Stimulated activated CD8-positive, alpha-beta memory T cell treated with anti-CD3 and anti-CD28 coated beads, Interleukin-2, amount 100 ng/mL, for 1 hour (primary cell): ENCODE measurements at regions not wholly inside any gene's neighbourhood (a gene's known extent, or its start where the extent isn't known, plus 50 kb on each side); places are given as distances from the start of the nearest gene placed in this dataset.
"Not testable (repeated sequence)": the region's sequence is repeated elsewhere in the genome, so short reads cannot be mapped to it uniquely, and the experiment has no call there.

Source experiments
- DNase-seq, 2 donors: peaks; one replicate each; pipeline ENCODE4 v3.0.0-alpha.2; 2020; ENCODE audit warnings: low read depth in 2 of 2

DNA sequence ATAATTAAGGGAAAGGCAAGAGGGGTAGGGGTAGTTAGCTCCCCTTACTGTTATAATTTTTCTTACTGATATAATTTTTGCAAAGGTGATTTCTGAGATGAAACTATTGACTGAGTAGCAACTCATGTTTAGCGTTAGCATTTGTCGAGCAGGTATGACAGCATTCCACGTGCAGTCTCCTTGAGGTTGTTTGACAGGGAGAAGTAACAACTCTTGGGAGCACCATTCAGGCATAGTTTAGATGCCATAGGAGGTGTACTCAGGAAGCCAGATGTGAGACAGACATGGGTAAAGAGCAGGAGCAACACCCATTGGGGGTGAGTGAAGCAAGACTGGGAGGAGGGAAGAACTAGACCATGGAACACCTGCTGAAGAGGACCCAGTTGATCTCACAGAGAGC lies 96.6 kb upstream of the KLF6 start:
- no peak for DNase-seq

DNA sequence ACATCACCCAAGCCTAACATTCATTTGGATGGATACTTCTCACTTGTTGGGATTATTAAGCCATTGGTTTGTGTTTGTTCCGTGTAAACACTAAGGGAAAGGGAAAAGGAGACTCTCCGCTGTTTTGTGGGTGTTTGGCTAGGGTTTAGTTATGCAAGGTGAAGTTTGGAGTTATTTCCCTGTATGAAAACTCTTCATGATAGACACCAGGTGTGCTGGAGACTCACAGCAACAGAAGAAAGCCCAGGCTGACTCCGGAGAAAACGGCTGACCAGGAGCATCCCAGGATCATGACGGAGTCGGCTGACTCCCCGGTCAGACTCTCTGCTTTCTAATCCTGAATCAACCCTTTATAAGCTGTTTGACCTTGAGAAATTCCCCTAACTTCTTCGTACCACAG lies 94.1 kb upstream of the KLF6 start:
- no peak for DNase-seq

DNA sequence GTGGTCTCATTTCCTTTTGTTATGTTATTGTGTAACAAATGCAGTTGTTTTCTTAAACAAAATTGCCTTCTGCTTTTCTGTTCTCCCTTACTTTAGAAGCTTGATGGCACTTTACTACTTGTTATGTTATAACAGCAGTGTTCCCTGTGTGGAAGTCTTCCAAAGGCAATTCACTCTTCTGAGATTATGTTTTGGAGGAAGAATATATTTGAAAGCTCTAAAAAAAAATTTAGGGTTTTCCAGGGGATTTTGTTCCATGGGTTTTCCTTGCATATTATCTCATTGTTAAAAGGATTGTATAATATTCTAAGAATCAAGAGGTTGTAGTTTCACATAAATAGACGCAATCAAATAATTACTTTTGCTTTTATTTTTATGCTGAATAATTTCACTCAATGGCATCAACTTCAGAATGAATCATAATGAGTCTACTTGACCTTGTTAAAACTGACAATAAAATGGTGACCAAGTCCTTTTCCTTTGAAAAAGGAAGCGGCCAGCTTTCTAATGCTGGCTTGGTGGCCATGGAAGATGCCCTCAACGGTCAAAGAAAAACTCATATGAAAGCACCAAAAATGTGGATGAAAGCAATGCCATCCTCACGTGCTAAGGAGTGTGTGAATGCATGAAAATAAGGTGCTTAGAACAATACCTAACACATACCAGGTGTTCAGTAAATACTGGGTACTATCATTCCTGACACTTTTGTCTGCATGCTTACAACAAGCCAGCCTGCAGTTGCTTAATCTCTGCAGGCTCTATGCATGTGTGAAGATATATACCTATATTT lies 92.4 kb upstream of the KLF6 start:
- DNase-seq = no peak

GRCh38 chr10:3876350-3876962 lies 91.4 kb upstream of the KLF6 start:
- no peak for DNase-seq

DNA sequence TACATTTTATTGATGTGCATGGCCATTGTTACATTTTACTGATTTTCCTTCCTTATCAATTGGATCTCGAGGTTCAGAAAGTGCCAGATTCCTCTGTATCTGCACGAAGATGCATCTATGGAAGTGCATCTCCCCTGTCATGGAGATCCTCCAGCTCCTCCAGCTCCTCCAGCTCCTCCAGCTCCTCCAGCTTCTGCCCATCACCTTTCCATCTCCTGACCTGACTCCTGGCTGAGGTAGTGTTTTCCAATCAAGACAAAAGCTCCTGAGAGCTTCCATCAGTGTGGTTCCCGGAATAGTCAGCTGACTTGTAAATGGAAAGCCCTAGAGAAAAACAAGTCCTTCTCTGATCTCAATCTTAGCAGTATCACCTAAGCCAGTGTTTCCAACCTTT lies 90.8 kb upstream of the KLF6 start:
- no peak for DNase-seq

GRCh38 chr10:3874990-3875841 lies 90.2 kb upstream of the KLF6 start:
- no peak for DNase-seq

DNA sequence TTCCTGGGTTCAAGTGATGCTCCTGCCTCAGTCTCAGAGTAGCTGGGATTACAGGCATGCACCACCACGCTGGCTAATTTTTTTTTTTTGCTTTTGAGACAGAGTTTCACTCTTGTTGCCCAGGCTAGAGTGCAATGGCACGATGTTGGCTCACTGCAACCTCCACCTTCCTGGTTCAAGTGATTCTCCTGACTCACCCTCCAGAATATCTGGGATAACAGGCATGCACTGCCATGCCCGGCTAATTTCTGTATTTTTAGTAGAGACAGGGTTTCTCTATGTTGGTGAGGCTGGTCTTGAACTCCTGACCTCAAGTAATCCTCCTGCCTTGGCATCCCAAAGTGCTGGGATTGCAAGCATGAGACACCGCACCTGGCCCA lies 89.6 kb upstream of the KLF6 start:
- not testable (repeated sequence) for DNase-seq

DNA sequence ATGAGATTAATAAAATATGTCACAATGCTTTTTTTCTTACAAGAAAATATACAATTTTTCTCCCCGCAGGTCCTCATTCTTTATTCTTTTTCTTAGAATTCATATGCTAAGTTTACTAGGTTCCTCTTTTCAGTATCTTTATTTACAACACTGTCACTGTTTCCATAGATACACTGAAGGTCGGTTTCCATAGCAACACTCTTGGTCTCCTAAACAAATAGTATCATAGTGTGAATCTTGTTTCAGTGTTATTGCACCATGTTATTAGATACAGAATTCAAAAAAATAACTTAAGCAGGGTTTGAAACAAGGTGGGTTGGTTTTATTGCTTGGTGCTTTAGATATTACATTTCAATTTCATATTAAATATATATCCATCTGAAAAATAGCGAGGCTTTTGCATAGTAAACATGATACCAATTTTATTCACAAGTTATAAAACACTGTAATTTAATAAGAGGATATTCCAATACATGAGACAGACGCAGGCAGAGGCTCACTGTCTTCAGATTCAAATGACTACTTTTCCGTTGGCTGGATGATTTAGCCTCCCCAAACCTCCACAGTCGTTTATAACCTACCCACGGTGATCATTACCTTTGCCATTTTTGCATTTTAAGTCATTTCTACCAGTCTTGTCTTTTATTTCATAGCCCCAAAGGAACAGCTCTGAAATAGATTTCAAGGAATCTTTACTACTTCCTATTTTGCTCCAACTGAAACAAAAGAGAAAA lies 88.9 kb upstream of the KLF6 start:
- no peak for DNase-seq

DNA sequence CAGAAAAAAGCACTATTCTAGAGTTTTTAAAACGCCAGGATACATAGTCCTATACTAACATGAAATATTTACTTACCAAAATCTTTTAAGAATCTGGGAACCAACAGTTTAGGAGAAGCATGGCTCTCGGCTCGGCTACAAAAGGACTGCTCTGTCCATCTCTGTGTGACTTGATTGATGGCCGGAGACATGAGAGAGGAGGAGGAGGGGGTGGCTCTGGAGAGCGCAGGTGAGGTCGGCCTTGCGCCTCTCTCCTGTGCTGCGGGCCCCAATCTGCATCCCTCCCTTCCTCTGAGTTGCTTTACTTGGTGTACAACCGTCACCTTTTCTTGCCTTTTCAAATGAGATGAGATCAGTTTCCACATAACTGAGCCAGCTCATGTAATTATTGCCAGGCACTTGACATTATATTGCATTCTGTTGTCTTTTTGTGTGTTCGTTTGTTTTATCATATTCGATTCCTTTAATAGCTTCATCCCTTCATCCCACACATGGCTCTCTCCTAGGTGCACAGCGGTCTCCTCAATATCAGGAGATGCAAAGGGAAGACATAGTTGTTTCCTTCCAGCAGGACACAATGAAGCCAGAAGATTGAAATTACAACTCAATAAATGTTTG lies 87.8 kb upstream of the KLF6 start:
- no peak for DNase-seq

- DNase-seq = no peak
Observed at GRCh38 chr10:3871424-3871996, 86.5 kb upstream of the KLF6 start.

DNA sequence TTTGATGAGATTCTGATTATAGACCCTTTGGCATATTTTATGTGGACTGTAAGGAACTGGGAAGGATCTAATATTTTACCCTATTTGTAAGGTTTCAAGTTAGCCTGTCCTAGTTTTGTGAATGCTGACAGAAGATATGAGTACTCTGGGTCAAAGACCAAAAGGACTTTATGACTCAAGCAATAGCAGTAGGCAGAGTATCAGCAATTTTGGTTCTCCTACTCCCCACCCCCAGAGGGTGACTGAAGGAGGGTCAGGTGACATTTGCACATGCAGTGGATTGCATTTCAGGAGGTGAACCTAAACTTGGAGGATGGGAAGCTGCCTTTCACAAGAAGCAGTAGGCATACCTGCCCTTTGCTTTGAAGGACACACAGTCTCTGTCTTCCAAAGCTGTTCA lies 84.0 kb upstream of the KLF6 start:
- no peak for DNase-seq

- DNase-seq = no peak
Observed at GRCh38 chr10:3868271-3868664, 83.3 kb upstream of the KLF6 start.

DNA sequence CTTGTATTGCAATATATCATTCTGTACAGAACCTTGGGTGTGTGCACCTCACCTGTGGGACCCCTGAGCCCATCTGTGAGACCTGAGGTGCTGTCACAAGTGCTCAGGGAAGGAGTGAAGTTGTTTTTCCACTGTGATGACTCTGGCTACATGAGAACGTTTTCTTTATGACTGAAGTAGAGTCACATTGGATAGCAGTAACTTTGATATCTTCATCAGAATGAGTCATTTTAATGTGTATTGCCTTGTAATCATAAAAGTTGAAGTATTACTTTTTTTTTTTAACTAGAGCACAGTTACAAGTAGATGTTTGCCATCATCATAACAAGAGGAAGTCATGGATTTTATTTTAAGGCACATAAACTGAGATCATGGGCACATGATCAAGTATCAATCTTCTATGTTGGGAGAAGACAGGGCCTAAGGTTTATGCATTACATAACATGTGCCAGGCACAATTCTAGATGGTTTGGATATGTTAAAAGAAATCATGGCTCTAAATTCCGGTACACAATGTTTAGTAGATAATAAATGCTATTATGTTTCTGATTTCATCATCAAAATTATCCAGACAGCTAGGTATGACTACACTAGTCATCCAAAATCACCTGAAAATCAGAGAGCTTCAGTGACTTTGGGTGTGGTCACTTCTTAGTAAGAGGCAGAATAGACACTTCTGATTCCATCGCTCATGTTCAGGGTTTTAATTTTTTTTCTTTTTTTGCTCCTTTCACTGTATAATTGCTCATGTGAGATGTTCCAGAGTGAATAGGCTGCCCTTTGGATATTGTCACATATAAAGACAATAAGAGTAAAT lies 82.7 kb upstream of the KLF6 start:
- no peak for DNase-seq

DNA sequence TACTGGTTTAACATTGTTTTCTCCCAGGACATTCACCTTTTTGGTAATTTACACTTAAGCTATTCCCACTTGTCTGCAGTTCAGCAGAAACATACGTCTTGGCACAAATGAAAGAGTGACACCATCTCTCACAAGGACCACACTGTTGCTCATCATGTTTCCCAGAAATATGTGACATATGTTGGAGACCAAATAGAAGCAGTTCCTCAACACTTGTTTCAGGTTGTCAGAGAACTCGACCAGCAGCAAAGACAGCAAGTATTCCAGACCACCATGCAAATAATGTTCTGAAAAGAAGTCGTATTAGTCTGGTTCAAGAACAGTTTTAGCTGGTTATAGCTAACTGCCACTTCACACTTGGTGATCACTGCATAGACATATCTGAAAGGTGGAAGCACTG lies 81.3 kb upstream of the KLF6 start:
- DNase-seq = no peak

DNA sequence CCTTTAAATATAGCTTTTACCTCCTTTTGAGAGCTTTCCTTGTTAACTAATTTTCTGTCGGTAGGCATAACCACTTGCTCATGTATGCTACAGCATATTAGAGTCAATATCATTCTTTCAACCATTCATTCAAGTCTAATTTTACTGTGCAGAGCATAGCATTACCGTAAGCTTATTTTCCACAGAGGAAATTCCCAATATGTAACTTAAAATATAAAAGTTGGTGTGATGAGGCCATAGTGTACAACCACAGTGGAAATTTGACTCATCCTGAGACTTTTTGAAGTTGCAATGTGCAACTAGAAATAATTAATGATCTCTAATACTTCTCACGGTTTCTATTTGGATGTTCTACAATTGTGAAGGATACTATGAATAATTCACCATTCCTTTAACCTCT lies 80.6 kb upstream of the KLF6 start:
- no peak for DNase-seq

GRCh38 chr10:3861795-3862194 lies 76.8 kb upstream of the KLF6 start:
- no peak for DNase-seq

GRCh38 chr10:3858051-3858845 lies 73.2 kb upstream of the KLF6 start:
- DNase-seq = no peak

DNA sequence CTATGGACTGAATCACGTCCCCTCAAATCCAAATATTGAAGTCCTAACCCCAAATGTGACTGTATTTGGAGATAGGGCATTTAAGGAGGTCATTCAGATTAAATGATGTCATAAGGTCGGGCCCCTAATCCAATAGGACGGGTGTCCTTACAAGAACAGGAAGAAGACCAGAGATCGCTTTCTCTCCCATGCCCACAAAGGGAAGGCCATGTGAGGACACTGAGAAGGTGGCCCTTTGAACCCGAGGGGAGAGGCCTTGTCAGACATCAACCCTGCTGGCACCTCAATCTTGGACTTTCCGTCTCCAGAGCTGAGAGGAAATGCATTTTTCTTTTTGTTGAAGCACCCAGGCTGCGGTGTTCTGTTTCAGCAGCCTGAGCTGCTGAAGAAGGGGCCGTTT lies 72.3 kb upstream of the KLF6 start:
- DNase-seq = no peak

GRCh38 chr10:3856593-3856992 lies 71.6 kb upstream of the KLF6 start:
- DNase-seq = no peak
